Type B pancreatic cell (in vitro differentiated cells): ENCODE measurements at regions not wholly inside any gene's neighbourhood (a gene's known extent, or its start where the extent isn't known, plus 50 kb on each side); places are given as distances from the start of the nearest gene placed in this dataset.

ENCODE experiments used
- DNase-seq: peaks from one replicate; pipeline ENCODE4 v3.0.0; 2021; ENCODE audit warnings: mixed read lengths; ENCODE audit not compliant: unreplicated experiment; ENCODE audit errors: extremely low spot score
- H3K27ac Mint-ChIP-seq: 2 replicates; pipeline ENCODE4 v1.8.0; 2021; ENCODE audit warnings: mild to moderate bottlenecking, mixed read lengths
- H3K27me3 Mint-ChIP-seq: 2 replicates; pipeline ENCODE4 v1.8.0; 2021; ENCODE audit warnings: mixed read lengths
- H3K36me3 Mint-ChIP-seq: 2 replicates; pipeline ENCODE4 v1.8.0; 2021; ENCODE audit warnings: mixed read lengths
- H3K4me1 Mint-ChIP-seq: one replicate; pipeline ENCODE4 v1.8.0; 2021; ENCODE audit warnings: mixed read lengths; ENCODE audit not compliant: unreplicated experiment
- H3K4me3 Mint-ChIP-seq: 2 replicates; pipeline ENCODE4 v1.8.0; 2021; ENCODE audit warnings: mild to moderate bottlenecking, mixed read lengths
- H3K9me3 Mint-ChIP-seq: 2 replicates; pipeline ENCODE4 v1.8.0; 2021; ENCODE audit warnings: mixed read lengths
- CTCF ChIP-seq: fragments of 200-600 bp; sonication (generic); conservative IDR thresholded peaks from 2 replicates; pipeline ENCODE4 v1.5.0; 2021; ENCODE audit warnings: antibody characterized with exemption, mild to moderate bottlenecking

GRCh38 chr4:127419431-127419830, 213.3 kb upstream of the INTU start:
- DNase-seq: no peak
- no peak overlapping the region for H3K4me3 Mint-ChIP-seq
- H3K4me1 Mint-ChIP-seq: peaks cover 9% of the 10 kb centered on the region
- H3K36me3 Mint-ChIP-seq: no peaks in the 10 kb centered on the region
- TF ChIP-seq CTCF: no peak
- H3K27me3 Mint-ChIP-seq: no peaks in the 10 kb centered on the region
- H3K9me3 Mint-ChIP-seq: no peaks in the 10 kb centered on the region
- H3K27ac Mint-ChIP-seq: no peak overlapping the region

- Mint-ChIP-seq H3K27me3 (no peaks in the 10 kb centered on the region), H3K27ac (no peak overlapping the region), H3K4me1 (peaks cover 9% of the 10 kb centered on the region), H3K4me3 (no peak overlapping the region), H3K36me3 (no peaks in the 10 kb centered on the region), H3K9me3 (no peaks in the 10 kb centered on the region)
- no peak for DNase-seq
- TF ChIP-seq CTCF: no peak
Observed at GRCh38 chr4:127421437-127421836, 211.3 kb upstream of the INTU start.

GRCh38 chr4:127425202-127425845, 207.4 kb upstream of the INTU start:
- no peak overlapping the region for H3K27ac Mint-ChIP-seq
- DNase-seq: no peak
- H3K36me3 Mint-ChIP-seq: no peaks in the 10 kb centered on the region
- no peak overlapping the region for H3K4me3 Mint-ChIP-seq
- no peaks in the 10 kb centered on the region for H3K27me3 Mint-ChIP-seq
- TF ChIP-seq CTCF: no peak
- peaks cover 14% of the 10 kb centered on the region for H3K9me3 Mint-ChIP-seq
- H3K4me1 Mint-ChIP-seq: no peaks in the 10 kb centered on the region

GRCh38 chr4:127425851-127426250, 206.9 kb upstream of the INTU start:
- H3K27ac Mint-ChIP-seq: no peak overlapping the region
- no peak for TF ChIP-seq CTCF
- H3K36me3 Mint-ChIP-seq: no peaks in the 10 kb centered on the region
- no peak for DNase-seq
- no peak overlapping the region for H3K4me3 Mint-ChIP-seq
- H3K9me3 Mint-ChIP-seq: peaks cover 14% of the 10 kb centered on the region
- H3K4me1 Mint-ChIP-seq: no peaks in the 10 kb centered on the region
- H3K27me3 Mint-ChIP-seq: no peaks in the 10 kb centered on the region

GRCh38 chr4:127441571-127441970, 191.2 kb upstream of the INTU start:
- Mint-ChIP-seq H3K27me3 (no peaks in the 10 kb centered on the region), H3K27ac (no peak overlapping the region), H3K4me1 (no peaks in the 10 kb centered on the region), H3K4me3 (no peak overlapping the region), H3K9me3 (peaks cover 4% of the 10 kb centered on the region), H3K36me3 (no peaks in the 10 kb centered on the region)
- DNase-seq: no peak
- no peak for TF ChIP-seq CTCF

GRCh38 chr4:127445471-127445870, 187.3 kb upstream of the INTU start:
- no peak for TF ChIP-seq CTCF
- peaks cover 4% of the 10 kb centered on the region for H3K9me3 Mint-ChIP-seq
- H3K36me3 Mint-ChIP-seq: no peaks in the 10 kb centered on the region
- no peaks in the 10 kb centered on the region for H3K27me3 Mint-ChIP-seq
- no peaks in the 10 kb centered on the region for H3K4me1 Mint-ChIP-seq
- H3K27ac Mint-ChIP-seq: no peak overlapping the region
- H3K4me3 Mint-ChIP-seq: no peak overlapping the region
- no peak for DNase-seq
